Fibroblast of lung (primary cell): ENCODE measurements at regions not wholly inside any gene's neighbourhood (a gene's known extent, or its start where the extent isn't known, plus 50 kb on each side); places are given as distances from the start of the nearest gene placed in this dataset.

Source experiments
- EZH2 ChIP-seq: IDR thresholded peaks from 2 replicates; pipeline ENCODE4 v1.5.1; 2012; ENCODE audit warnings: low read length, control low read depth, mild to moderate bottlenecking; ENCODE audit errors: missing control alignments
- TF ChIP-seq, protein P1 (sequence below), 2 donors: IDR thresholded peaks in 1 of 2; conservative IDR thresholded peaks in 1 of 2; 1 replicate in 1 of 2; 2 replicates in 1 of 2; pipeline ENCODE4 v1.5.1; 2011 to 2012; ENCODE audit warnings: low read length in 2 of 2, control low read depth in 1 of 2, inconsistent platforms in 1 of 2, low read depth in 1 of 2, mild to moderate bottlenecking in 1 of 2

- TF ChIP-seq, protein P1, sequence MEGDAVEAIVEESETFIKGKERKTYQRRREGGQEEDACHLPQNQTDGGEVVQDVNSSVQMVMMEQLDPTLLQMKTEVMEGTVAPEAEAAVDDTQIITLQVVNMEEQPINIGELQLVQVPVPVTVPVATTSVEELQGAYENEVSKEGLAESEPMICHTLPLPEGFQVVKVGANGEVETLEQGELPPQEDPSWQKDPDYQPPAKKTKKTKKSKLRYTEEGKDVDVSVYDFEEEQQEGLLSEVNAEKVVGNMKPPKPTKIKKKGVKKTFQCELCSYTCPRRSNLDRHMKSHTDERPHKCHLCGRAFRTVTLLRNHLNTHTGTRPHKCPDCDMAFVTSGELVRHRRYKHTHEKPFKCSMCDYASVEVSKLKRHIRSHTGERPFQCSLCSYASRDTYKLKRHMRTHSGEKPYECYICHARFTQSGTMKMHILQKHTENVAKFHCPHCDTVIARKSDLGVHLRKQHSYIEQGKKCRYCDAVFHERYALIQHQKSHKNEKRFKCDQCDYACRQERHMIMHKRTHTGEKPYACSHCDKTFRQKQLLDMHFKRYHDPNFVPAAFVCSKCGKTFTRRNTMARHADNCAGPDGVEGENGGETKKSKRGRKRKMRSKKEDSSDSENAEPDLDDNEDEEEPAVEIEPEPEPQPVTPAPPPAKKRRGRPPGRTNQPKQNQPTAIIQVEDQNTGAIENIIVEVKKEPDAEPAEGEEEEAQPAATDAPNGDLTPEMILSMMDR (conservative IDR thresholded peaks at IDR 0.05 in 1 of 2, IDR thresholded peaks at IDR 0.05 in 1 of 2; ENCODE audit: low read depth in 1 of 2, low read length in 2 of 2): no peak
- TF ChIP-seq EZH2: no peak
These were observed 479.4 kb downstream of the JRKL start for GRCh38 chr11:96869207-96869606.
